NB4 (cell line): ENCODE measurements at regions not wholly inside any gene's neighbourhood (a gene's known extent, or its start where the extent isn't known, plus 50 kb on each side); places are given as distances from the start of the nearest gene placed in this dataset.
"Not testable (repeated sequence)": the region's sequence is repeated elsewhere in the genome, so short reads cannot be mapped to it uniquely, and the experiment has no call there.

Experiments
- DNase-seq: peaks from one replicate; pipeline ENCODE4 v3.0.0; 2010; ENCODE audit warnings: low read depth
- H3K4me3 ChIP-seq: one replicate; pipeline ENCODE4 v1.5.1; 2011; ENCODE audit warnings: mild to moderate bottlenecking, low read depth, low read length, moderate library complexity
- MYC ChIP-seq: IDR thresholded peaks from 2 replicates; pipeline ENCODE4 v1.6.1; 2011; ENCODE audit warnings: low read depth, low read length
- POLR2A ChIP-seq: IDR thresholded peaks from 2 replicates; pipeline ENCODE4 v1.6.1; 2011; ENCODE audit warnings: mild to moderate bottlenecking; ENCODE audit not compliant: insufficient read length; ENCODE audit errors: extremely low read depth
- TF ChIP-seq, protein P1 (sequence below): IDR thresholded peaks from 2 replicates; pipeline ENCODE4 v1.6.1; 2011; ENCODE audit warnings: low read depth, low read length
- TF ChIP-seq, protein P2 (sequence below): IDR thresholded peaks from one replicate; pipeline ENCODE4 v1.5.1; 2012; ENCODE audit warnings: low read depth, low read length

DNA sequence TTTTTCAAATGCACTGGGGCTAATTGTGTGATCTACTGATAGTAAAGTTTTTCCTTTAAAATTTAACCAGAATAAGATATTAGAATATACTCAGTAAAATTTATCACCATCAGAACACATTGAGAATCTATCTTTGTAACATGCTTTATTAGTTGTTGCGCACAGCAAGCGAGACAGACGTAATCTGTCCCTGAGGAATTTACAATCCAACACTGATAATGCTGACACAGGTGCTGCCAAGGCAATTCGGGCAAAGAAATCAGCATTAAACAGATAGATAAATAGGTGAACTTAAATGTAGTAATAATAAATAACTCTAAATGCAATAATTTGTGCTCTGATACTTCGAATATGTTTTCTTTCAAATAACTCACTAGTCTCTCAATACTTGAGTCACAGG, 607.2 kb downstream of the HTR1B start:
- DNase-seq: no peak
- TF ChIP-seq, protein P1, sequence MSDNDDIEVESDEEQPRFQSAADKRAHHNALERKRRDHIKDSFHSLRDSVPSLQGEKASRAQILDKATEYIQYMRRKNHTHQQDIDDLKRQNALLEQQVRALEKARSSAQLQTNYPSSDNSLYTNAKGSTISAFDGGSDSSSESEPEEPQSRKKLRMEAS: no peak
- TF ChIP-seq, protein P2, sequence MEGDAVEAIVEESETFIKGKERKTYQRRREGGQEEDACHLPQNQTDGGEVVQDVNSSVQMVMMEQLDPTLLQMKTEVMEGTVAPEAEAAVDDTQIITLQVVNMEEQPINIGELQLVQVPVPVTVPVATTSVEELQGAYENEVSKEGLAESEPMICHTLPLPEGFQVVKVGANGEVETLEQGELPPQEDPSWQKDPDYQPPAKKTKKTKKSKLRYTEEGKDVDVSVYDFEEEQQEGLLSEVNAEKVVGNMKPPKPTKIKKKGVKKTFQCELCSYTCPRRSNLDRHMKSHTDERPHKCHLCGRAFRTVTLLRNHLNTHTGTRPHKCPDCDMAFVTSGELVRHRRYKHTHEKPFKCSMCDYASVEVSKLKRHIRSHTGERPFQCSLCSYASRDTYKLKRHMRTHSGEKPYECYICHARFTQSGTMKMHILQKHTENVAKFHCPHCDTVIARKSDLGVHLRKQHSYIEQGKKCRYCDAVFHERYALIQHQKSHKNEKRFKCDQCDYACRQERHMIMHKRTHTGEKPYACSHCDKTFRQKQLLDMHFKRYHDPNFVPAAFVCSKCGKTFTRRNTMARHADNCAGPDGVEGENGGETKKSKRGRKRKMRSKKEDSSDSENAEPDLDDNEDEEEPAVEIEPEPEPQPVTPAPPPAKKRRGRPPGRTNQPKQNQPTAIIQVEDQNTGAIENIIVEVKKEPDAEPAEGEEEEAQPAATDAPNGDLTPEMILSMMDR: no peak
- no peak for TF ChIP-seq MYC
- no peak for TF ChIP-seq POLR2A
- H3K4me3 ChIP-seq: no peak overlapping the region

DNA sequence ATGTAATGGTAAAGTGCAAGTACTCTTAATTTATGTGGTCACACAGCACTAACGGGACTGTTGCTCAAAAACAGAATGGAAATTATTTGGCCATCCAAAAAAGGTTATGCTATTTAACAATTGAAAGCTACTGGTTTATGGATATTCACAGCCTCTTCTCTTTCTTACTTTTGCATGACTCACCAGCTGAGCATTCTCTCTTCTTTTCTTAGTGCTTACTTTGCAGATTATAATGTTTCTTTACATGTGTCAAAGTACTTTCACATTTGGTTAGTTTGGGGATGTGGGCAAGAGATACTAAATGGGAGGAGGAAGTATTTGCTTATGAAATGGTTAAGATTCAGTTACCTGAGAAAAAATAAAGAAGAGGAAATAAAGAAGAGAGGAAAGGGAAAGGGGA, 610.5 kb downstream of the HTR1B start:
- no peak overlapping the region for H3K4me3 ChIP-seq
- TF ChIP-seq POLR2A: no peak
- TF ChIP-seq, protein P1: no peak
- TF ChIP-seq MYC: no peak
- TF ChIP-seq, protein P2: no peak
- DNase-seq: no peak

DNA sequence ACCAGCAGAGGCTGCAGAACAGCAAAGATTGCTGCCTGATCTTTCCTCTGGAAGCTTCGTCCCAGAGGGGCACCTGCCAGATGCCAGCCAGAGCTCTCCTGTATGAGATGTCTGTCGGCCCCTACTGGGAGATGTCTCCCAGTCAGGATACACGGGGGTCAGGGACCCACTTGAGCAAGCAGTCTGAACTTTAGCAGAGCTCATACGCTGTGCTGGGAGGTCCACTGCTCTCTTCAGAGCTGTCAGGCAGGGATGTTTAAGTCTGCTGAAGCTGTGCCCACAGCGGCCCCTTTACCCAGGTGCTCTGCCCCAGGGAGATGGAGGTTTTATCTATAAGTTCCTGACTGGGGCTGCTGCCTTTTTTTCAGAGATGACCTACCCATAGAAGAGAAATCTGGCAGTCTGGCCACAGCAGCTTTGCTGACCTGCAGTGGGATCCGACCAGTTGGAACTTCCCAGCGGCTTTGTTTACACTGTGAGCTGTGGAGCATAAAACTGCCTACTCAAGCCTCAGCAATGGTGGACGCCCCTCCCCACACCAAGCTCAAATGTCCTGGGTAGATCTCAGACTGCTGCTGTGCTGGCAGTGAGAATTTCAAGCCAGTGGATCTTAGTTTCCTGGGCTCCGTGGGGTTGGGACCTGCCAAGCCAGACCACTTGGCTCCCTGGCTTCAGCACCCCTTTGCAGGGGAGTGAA, 613.9 kb downstream of the HTR1B start:
- H3K4me3 ChIP-seq, DNase-seq: not testable (repeated sequence)

DNA sequence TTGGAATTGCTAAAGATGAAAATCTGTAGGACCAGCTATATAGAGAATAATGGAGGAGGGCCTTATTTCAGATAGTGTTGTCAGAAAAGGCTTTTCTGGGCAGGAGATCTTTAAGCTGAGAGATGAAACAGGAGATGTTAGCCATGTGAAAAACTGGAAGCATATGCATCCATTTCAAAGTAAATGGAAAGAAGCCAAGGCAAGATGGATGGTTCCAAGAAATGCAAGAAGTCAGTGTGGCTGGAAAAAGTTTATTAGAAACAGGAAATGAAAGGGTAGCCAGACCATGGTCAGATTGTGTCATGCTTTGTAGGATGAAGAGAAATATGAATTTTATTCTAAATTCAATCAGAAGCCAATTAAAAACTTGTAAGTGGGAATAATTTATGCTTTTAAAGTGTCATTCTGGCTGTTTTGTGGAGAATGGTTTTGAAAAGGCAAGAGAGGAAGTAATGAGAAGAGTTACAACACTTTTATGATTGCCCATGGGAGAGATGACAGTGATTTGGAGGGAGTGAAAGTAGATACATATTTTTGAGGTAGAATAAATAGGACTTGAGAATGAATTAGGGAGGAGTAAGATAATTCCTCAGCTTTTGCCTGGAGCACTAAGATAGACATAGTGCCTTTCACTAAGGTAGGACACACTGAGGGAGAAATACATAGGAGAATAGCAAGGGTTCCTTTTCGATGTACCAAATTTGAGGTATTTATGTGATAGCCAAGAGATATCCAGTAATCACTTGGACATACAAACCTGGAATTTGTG, 620.1 kb downstream of the HTR1B start:
- no peak for DNase-seq
- H3K4me3 ChIP-seq: no peak overlapping the region
- TF ChIP-seq, protein P2: no peak
- TF ChIP-seq POLR2A (no peak), MYC (no peak)
- TF ChIP-seq, protein P1: no peak

DNA sequence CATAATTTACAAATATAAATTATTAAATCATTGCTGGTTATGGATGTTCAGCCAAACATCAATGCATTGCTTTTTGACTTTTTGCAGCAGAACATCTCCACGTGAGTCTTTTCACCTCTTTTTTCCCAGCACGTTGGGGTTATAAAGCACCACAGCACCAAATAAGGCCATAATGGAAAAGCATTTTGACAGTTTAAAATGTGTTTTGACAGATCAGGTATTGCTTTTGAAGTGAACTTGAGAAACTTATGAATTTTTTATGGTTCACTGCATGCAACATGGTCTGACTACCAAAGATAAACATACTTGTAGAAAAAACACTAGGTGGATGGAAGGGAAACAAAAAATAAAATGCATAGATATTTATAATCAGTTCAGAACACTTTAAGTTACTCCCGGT, 622.4 kb downstream of the HTR1B start:
- H3K4me3 ChIP-seq: no peak overlapping the region
- no peak for DNase-seq
- TF ChIP-seq, protein P2: no peak
- TF ChIP-seq, protein P1: no peak
- TF ChIP-seq POLR2A (no peak), MYC (no peak)

DNA sequence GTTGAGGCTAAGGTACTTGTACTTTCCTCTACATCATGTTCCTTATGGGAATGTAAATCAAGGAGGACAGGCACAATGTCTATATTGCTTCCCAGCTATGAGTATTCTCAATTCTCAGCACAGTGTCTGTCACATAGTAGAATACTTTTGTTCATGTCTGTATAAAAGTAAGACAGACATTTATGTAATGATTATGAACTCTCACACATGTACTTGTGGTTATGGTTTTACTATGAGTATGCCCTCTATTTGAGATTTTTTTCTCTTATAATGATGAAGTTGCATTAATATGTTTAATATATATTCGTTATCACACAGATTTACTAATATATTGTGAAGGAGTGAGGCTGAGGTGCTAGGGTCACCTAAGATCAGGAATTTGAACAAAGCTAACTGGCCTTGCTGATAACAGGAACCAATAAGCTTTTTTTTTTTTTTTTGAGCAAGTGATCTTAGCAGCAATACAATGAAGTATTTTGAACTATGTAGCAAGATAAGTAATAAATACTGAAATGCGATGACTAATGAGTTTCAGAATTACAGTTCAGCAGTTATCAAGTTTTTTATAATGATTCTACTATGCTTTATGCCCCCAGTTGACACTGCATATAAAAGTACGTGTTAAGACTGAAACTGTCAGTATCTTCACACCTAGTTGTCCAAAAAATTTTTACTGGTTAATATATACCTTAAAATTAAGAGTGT, 623.1 kb downstream of the HTR1B start:
- no peak for DNase-seq
- no peak for TF ChIP-seq POLR2A
- no peak for TF ChIP-seq MYC
- TF ChIP-seq, protein P1: no peak
- TF ChIP-seq, protein P2: no peak
- no peak overlapping the region for H3K4me3 ChIP-seq
